ENCODE measurements at regions not wholly inside any gene's neighbourhood (a gene's known extent, or its start where the extent isn't known, plus 50 kb on each side); places are given as distances from the start of the nearest gene placed in this dataset.

DNA sequence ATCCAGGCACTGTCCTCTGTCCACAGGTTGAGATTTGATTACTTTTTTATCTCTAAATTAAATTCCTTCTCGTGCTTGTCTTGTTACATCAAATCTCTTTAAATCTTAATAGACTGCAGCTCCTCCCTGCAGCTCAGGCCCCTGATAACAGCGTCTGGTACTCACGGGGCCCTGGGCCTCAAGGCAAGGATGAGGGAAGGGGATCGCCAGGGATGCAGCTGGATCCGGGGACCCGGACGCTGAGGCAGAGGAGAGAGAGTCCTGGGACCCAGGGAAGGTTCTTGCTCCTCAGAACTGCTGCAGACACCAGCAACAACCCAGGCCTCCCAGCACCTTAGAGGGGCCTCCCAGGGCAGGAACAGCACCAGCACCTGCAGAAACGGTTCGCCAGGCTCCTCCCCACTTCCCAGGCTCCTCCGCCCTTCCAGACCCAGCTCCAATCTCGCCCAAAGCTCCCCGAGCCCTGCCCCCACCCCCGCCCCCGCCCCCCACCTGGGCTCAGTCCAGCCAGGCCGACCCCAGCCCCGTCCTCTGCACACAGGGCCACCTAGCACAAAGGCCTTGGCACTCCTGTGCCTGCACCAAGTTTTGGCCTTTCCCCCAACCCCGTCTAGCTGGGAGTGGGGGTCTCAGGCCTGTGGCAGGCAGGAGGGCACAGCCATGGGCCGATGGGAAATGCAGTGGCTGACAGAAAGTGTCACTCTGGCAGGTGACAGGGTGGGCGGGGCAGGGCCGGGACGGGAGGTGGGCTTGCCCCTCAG, 60.3 kb upstream of the GALNT9 start:
- Histone ChIP-seq H3K18ac (ENCODE audit: low read length) (no peak overlapping the region), H2AK5ac (ENCODE audit: low read depth, low read length) (peak overlapping the region; percentile 17), H3K4ac (ENCODE audit: low read length) (no peak overlapping the region), H4K8ac (ENCODE audit: low read depth, low read length) (no peak overlapping the region), H2BK5ac (ENCODE audit: low read length) (peak overlapping the region; percentile 10), H2BK15ac (ENCODE audit: low read length) (no peak overlapping the region), H3K9ac (ENCODE audit: low read depth, low read length, poor library complexity) (no peak overlapping the region), H4K91ac (ENCODE audit: low read depth, low read length, poor library complexity) (no peak overlapping the region), H3K27ac (replicated peaks; ENCODE audit: low read length) (no peak overlapping the region), H3K9me3 (replicated peaks in 1 of 2; ENCODE audit: control insufficient read depth in 2 of 2, insufficient read depth in 1 of 2, low read depth in 1 of 2, low read length in 2 of 2) (peaks cover 0 to 8% of the 10 kb centered on the region in 2 donors), H2BK12ac (ENCODE audit: low read length) (no peak overlapping the region), H3K27me3 (ENCODE audit: control insufficient read depth in 3 of 3, insufficient read depth in 3 of 3, low read depth in 1 of 3, low read length in 3 of 3) (peaks cover 16 to 65% (median 40%) of the 10 kb centered on the region in 3 experiments), H3K4me2 (ENCODE audit: insufficient read depth, low read length, poor library complexity, severe bottlenecking) (no peak overlapping the region), H3K23ac (ENCODE audit: low read depth, low read length, poor library complexity) (no peak overlapping the region), H3K14ac (ENCODE audit: low read length) (no peak overlapping the region), H3K4me1 (ENCODE audit: control insufficient read depth in 2 of 2, insufficient read depth in 1 of 2, low read depth in 1 of 2, low read length in 2 of 2) (no peaks in the 10 kb centered on the region), H3K79me1 (ENCODE audit: low read depth, low read length) (no peaks in the 10 kb centered on the region), H2AFZ (ENCODE audit: low read length) (no peak overlapping the region), H3K36me3 (replicated peaks in 1 of 2; ENCODE audit: control insufficient read depth in 2 of 2, insufficient read depth in 2 of 2, low read length in 2 of 2) (no peaks in the 10 kb centered on the region), H3K4me3 (ENCODE audit: low read length in 2 of 2) (no peak overlapping the region), H2BK120ac (ENCODE audit: low read depth, low read length) (no peak overlapping the region)
- WGBS, 2 donors (ENCODE audit: extremely low coverage in 2 of 2, insufficient read length in 2 of 2, insufficient replicate concordance in 1 of 2), result no CpG with 5 or more reads among the region's 21 CpGs
- no peak for DNase-seq (ENCODE audit: low spot score)

DNA sequence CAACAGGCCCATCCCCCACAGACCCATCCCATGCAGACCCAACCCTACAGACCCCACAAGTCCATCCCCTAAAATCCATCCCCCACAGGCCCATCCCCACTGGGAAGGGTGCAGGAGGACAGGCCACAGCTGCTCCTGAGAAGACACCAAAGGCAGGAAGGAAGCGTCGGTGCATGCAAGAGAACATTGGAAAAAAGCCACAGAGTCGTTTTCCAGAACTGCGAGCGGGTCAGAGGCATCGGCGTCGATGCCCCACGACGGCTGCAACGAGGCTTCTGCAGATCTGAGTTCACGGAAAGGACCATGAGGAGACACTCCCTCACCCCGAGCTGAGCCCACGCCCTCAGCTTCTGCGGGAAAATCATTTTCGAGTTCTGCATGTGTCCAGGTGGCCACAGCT, 59.6 kb upstream of the GALNT9 start:
- no peak overlapping the region for H2AK5ac ChIP-seq (ENCODE audit: low read depth, low read length)
- H3K9ac ChIP-seq (ENCODE audit: low read depth, low read length, poor library complexity), result peak overlapping the region; percentile 9
- H3K18ac ChIP-seq (ENCODE audit: low read length), result peak overlapping the region; percentile 33
- H2AFZ ChIP-seq (ENCODE audit: low read length), result no peak overlapping the region
- DNase-seq (ENCODE audit: low spot score), result no peak
- peaks cover 0 to 5% of the 10 kb centered on the region in 2 donors for H3K9me3 ChIP-seq (replicated peaks in 1 of 2; ENCODE audit: control insufficient read depth in 2 of 2, insufficient read depth in 1 of 2, low read depth in 1 of 2, low read length in 2 of 2)
- no peak overlapping the region for H3K23ac ChIP-seq (ENCODE audit: low read depth, low read length, poor library complexity)
- H3K4me1 ChIP-seq (ENCODE audit: control insufficient read depth in 2 of 2, insufficient read depth in 1 of 2, low read depth in 1 of 2, low read length in 2 of 2), result no peaks in the 10 kb centered on the region
- H3K14ac ChIP-seq (ENCODE audit: low read length), result no peak overlapping the region
- WGBS, 2 donors (ENCODE audit: extremely low coverage in 2 of 2, insufficient read length in 2 of 2, insufficient replicate concordance in 1 of 2), result no CpG with 5 or more reads among the region's 16 CpGs
- peaks cover 16 to 66% (median 42%) of the 10 kb centered on the region in 3 experiments for H3K27me3 ChIP-seq (ENCODE audit: control insufficient read depth in 3 of 3, insufficient read depth in 3 of 3, low read depth in 1 of 3, low read length in 3 of 3)
- no peak overlapping the region for H3K4me2 ChIP-seq (ENCODE audit: insufficient read depth, low read length, poor library complexity, severe bottlenecking)
- H2BK120ac ChIP-seq (ENCODE audit: low read depth, low read length), result no peak overlapping the region
- H3K79me1 ChIP-seq (ENCODE audit: low read depth, low read length), result no peaks in the 10 kb centered on the region
- peak overlapping the region; percentile 10 for H2BK5ac ChIP-seq (ENCODE audit: low read length)
- no peak overlapping the region for H2BK12ac ChIP-seq (ENCODE audit: low read length)
- H3K27ac ChIP-seq (replicated peaks; ENCODE audit: low read length), result no peak overlapping the region
- no peak overlapping the region for H4K91ac ChIP-seq (ENCODE audit: low read depth, low read length, poor library complexity)
- H3K36me3 ChIP-seq (replicated peaks in 1 of 2; ENCODE audit: control insufficient read depth in 2 of 2, insufficient read depth in 2 of 2, low read length in 2 of 2), result no peaks in the 10 kb centered on the region
- H4K8ac ChIP-seq (ENCODE audit: low read depth, low read length), result no peak overlapping the region
- H3K4ac ChIP-seq (ENCODE audit: low read length), result no peak overlapping the region
- H3K4me3 ChIP-seq (ENCODE audit: low read length in 2 of 2), result no peak overlapping the region
- H2BK15ac ChIP-seq (ENCODE audit: low read length), result no peak overlapping the region

DNA sequence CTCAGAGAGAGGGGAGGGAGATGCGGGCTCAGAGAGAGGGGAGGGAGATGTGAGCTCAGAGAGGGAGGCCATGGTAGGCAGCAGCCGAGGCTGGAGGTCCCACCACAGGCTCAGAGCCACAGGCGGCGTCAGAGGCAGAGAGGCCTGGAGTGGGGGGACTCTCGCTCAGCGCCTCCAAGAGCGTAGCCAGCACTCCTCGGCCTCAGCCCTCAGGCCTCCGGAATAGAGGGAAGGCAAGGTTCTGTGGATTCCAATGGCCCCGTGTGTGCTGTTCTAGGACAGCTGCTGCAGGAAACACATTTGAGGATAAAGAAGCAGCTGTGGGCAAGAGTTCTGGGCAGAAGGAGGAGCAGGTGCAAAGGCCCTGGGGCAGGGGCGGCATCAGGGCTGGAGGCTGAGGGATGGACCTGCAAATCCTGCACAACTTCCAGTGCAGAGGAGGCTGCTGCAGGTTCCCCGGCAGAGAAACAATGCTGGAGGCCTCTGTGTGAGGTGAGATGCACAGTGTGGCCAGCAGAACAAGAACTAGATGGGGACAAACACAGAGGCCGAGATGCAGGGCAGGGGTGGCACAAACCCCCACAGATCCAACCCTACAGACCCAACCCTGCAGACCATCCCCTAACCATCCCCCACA, 59.1 kb upstream of the GALNT9 start:
- H3K9me3 ChIP-seq (replicated peaks in 1 of 2; ENCODE audit: control insufficient read depth in 2 of 2, insufficient read depth in 1 of 2, low read depth in 1 of 2, low read length in 2 of 2), result peaks cover 0 to 5% of the 10 kb centered on the region in 2 donors
- no peak overlapping the region for H3K27ac ChIP-seq (replicated peaks; ENCODE audit: low read length)
- no peak overlapping the region for H4K8ac ChIP-seq (ENCODE audit: low read depth, low read length)
- H3K18ac ChIP-seq (ENCODE audit: low read length), result no peak overlapping the region
- no CpG with 5 or more reads among the region's 13 CpGs for WGBS, 2 donors (ENCODE audit: extremely low coverage in 2 of 2, insufficient read length in 2 of 2, insufficient replicate concordance in 1 of 2)
- peaks cover 16 to 68% (median 43%) of the 10 kb centered on the region in 3 experiments for H3K27me3 ChIP-seq (ENCODE audit: control insufficient read depth in 3 of 3, insufficient read depth in 3 of 3, low read depth in 1 of 3, low read length in 3 of 3)
- no peak overlapping the region for H2BK5ac ChIP-seq (ENCODE audit: low read length)
- no peak overlapping the region for H3K23ac ChIP-seq (ENCODE audit: low read depth, low read length, poor library complexity)
- no peak overlapping the region for H2AK5ac ChIP-seq (ENCODE audit: low read depth, low read length)
- H3K4me3 ChIP-seq (ENCODE audit: low read length in 2 of 2), result no peak overlapping the region
- no peak overlapping the region for H4K91ac ChIP-seq (ENCODE audit: low read depth, low read length, poor library complexity)
- H3K14ac ChIP-seq (ENCODE audit: low read length), result no peak overlapping the region
- no peaks in the 10 kb centered on the region for H3K36me3 ChIP-seq (replicated peaks in 1 of 2; ENCODE audit: control insufficient read depth in 2 of 2, insufficient read depth in 2 of 2, low read length in 2 of 2)
- H2AFZ ChIP-seq (ENCODE audit: low read length), result no peak overlapping the region
- no peak overlapping the region for H2BK120ac ChIP-seq (ENCODE audit: low read depth, low read length)
- no peaks in the 10 kb centered on the region for H3K79me1 ChIP-seq (ENCODE audit: low read depth, low read length)
- H3K4me1 ChIP-seq (ENCODE audit: control insufficient read depth in 2 of 2, insufficient read depth in 1 of 2, low read depth in 1 of 2, low read length in 2 of 2), result no peaks in the 10 kb centered on the region
- H2BK15ac ChIP-seq (ENCODE audit: low read length), result no peak overlapping the region
- no peak for DNase-seq (ENCODE audit: low spot score)
- no peak overlapping the region for H3K4ac ChIP-seq (ENCODE audit: low read length)
- H2BK12ac ChIP-seq (ENCODE audit: low read length), result no peak overlapping the region
- no peak overlapping the region for H3K9ac ChIP-seq (ENCODE audit: low read depth, low read length, poor library complexity)
- H3K4me2 ChIP-seq (ENCODE audit: insufficient read depth, low read length, poor library complexity, severe bottlenecking), result no peak overlapping the region

DNA sequence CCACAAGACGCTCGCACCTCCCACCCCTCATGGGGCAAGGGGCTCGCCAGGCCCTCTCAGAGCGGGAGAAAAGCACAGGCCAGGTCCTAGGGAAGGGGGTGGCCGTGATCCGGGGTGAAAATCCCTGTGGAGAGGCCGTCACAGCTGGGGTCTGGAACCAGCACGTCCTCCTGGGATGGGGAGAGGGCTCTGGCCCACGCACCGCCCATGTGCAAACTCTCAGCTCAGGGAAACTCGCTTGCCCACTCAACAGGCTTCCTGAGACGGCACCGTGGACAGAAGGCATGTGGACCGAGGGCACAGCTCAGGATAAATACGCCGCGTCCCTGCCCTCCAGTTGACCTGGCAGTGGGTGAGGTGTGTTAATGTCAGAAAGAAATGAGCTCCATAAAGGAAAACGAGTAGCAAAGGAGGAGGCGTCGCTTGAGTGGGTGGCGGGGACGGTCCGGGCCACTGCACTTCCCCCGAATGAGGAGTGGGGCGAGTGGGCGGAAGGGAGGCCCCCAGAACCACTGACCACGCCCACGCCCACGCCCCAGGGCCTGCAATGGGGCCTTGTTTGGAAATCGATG, 57.6 kb upstream of the GALNT9 start:
- Histone ChIP-seq H2BK120ac (ENCODE audit: low read depth, low read length) (no peak overlapping the region), H3K27ac (replicated peaks; ENCODE audit: low read length) (no peak overlapping the region), H3K4ac (ENCODE audit: low read length) (no peak overlapping the region), H3K9me3 (replicated peaks in 1 of 2; ENCODE audit: control insufficient read depth in 2 of 2, insufficient read depth in 1 of 2, low read depth in 1 of 2, low read length in 2 of 2) (peaks cover 0 to 5% of the 10 kb centered on the region in 2 donors), H2AFZ (ENCODE audit: low read length) (no peak overlapping the region), H3K4me2 (ENCODE audit: insufficient read depth, low read length, poor library complexity, severe bottlenecking) (no peak overlapping the region), H4K8ac (ENCODE audit: low read depth, low read length) (no peak overlapping the region), H2AK5ac (ENCODE audit: low read depth, low read length) (peak overlapping the region; percentile 52), H3K23ac (ENCODE audit: low read depth, low read length, poor library complexity) (peak overlapping the region; percentile 80), H4K91ac (ENCODE audit: low read depth, low read length, poor library complexity) (no peak overlapping the region), H3K4me1 (ENCODE audit: control insufficient read depth in 2 of 2, insufficient read depth in 1 of 2, low read depth in 1 of 2, low read length in 2 of 2) (no peaks in the 10 kb centered on the region), H3K9ac (ENCODE audit: low read depth, low read length, poor library complexity) (peak overlapping the region; percentile 12), H2BK5ac (ENCODE audit: low read length) (no peak overlapping the region), H2BK12ac (ENCODE audit: low read length) (no peak overlapping the region), H3K79me1 (ENCODE audit: low read depth, low read length) (no peaks in the 10 kb centered on the region), H3K36me3 (replicated peaks in 1 of 2; ENCODE audit: control insufficient read depth in 2 of 2, insufficient read depth in 2 of 2, low read length in 2 of 2) (no peaks in the 10 kb centered on the region), H3K14ac (ENCODE audit: low read length) (peak overlapping the region; percentile 21), H3K18ac (ENCODE audit: low read length) (peak overlapping the region; percentile 8), H2BK15ac (ENCODE audit: low read length) (peak overlapping the region; percentile 58), H3K27me3 (ENCODE audit: control insufficient read depth in 3 of 3, insufficient read depth in 3 of 3, low read depth in 1 of 3, low read length in 3 of 3) (peaks cover 16 to 75% (median 51%) of the 10 kb centered on the region in 3 experiments), H3K4me3 (ENCODE audit: low read length in 2 of 2) (no peak overlapping the region)
- WGBS, 2 donors (ENCODE audit: extremely low coverage in 2 of 2, insufficient read length in 2 of 2, insufficient replicate concordance in 1 of 2), result no CpG with 5 or more reads among the region's 30 CpGs
- no peak for DNase-seq (ENCODE audit: low spot score)

Measured in neuronal stem cell (in vitro differentiated cells).